Breast epithelium (tissue), 3 donors: ENCODE measurements at regions not wholly inside any gene's neighbourhood (a gene's known extent, or its start where the extent isn't known, plus 50 kb on each side); places are given as distances from the start of the nearest gene placed in this dataset.

Experiments
- CTCF ChIP-seq, 3 donors: fragments of 450-650 bp; IDR thresholded peaks; one replicate each; pipeline ENCODE4 v1.5.1; 2016 to 2017; ENCODE audit warnings: antibody characterized with exemption in 3 of 3, mild to moderate bottlenecking in 3 of 3, moderate library complexity in 3 of 3
- POLR2A ChIP-seq: fragments of 450-650 bp; IDR thresholded peaks from one replicate; pipeline ENCODE4 v1.6.1; 2016; ENCODE audit warnings: antibody characterized with exemption, mild to moderate bottlenecking, moderate library complexity
- POLR2AphosphoS5 ChIP-seq, 3 donors: sonication (generic); formaldehyde crosslinking; IDR thresholded peaks; one replicate each; pipeline ENCODE4 v1.6.1; 2017; ENCODE audit warnings: antibody characterized with exemption in 3 of 3

- no peak for TF ChIP-seq CTCF (IDR thresholded peaks at IDR 0.05)
- TF ChIP-seq POLR2AphosphoS5 (IDR thresholded peaks at IDR 0.05), result no peak
- TF ChIP-seq POLR2A, result no peak
Observed at GRCh38 chr4:54942721-54943120, 182.7 kb downstream of the KDR start.
